AG20443 (cell line): ENCODE measurements at regions not wholly inside any gene's neighbourhood (a gene's known extent, or its start where the extent isn't known, plus 50 kb on each side); places are given as distances from the start of the nearest gene placed in this dataset.

Experiments used
- DNase-seq: peaks from one replicate; pipeline ENCODE4 v3.0.0; 2012; ENCODE audit warnings: low spot score, mixed read lengths

DNA sequence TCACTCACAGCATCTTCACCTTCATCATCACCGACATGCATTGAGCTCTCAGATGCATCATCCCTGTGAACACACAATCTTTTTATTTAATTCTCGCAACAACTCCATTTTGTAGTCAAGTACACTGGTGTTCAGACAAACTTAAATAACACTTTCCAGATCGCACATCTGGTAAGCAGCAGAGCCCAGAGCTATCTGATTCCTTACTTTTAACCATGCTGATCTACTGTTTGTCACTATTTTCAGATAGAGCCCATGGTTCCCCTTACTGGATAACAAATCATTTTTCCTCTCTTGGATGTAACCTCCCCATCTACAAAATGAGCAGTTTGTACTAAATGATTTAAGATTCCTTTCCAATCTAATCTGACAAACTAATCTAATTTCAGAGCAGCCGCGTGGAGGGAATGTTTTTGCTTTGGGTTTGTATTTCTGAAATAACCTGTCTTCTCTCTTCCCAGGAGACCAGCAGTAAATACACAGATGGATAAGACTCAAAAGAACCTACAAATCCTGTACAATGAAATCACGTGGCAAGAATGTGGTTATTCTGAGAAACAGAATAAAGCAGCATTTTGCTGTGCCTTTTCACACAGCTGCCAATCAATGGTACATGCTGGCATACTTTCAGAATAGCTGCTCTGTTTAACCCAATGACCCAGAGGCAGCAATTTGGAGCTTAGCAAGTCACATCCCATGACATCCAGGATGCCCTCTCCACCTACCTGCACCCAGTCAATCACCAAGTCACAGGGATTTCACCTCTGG lies 72.9 kb upstream of the CCL2 start:
- no peak for DNase-seq

DNA sequence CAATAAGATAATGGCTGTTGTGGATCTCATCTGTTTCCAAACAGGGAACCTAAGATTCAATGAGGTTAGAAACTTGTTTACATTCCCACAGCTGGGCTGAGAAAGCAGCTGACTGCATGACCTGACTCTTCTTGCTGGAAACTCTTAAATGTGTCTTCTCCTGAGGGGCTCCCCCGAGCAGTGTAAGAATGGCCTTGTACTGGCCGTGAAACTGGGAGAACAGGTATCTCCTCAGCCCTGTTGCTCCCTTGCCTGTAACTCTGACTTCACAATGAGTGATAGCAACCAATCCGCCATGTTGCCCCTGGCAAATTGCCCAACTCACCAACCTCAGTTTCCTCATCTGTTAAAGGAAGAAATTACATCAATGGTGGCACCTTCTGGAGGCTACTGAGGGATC lies 59.1 kb upstream of the CCL2 start:
- no peak for DNase-seq

DNA sequence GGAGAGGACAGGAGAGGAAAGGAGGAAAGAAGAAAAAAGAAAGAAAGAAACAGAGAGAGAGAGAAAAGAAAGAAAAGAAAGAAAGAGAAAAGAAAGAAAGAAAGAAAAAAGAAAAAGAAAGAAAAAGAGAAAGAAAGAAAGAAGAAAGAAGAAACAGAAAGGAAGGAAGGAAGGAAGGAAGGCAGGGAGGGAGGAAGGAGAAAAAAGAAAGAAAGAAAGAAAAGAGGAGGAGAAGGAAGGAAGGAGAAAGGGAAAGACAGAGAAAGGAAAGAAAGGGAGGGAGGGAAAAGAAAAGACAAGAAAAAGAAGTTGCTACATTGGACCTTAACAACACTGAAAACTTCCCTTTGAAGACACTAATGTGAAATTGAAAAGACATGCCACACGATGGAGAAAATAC lies 56.6 kb upstream of the CCL2 start:
- no peak for DNase-seq

DNA sequence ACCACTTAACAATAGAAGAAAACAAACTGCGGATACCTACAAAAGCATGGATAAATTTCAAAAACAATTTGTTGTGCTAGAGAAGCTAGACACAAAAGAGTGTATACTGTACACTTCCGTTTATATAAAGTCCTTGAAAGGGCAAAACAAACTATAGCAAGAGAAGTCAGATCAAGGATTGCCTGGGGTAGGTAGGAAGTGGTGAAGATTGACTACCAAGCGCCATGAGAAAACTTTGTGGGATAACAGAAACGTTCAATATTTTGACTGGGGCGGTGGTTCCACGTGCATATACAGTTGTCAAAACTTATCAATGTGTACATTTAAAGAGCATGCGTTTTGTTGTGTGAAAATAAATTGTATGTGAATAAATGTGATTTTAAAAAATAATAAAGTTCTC lies 55.6 kb upstream of the CCL2 start:
- no peak for DNase-seq

DNA sequence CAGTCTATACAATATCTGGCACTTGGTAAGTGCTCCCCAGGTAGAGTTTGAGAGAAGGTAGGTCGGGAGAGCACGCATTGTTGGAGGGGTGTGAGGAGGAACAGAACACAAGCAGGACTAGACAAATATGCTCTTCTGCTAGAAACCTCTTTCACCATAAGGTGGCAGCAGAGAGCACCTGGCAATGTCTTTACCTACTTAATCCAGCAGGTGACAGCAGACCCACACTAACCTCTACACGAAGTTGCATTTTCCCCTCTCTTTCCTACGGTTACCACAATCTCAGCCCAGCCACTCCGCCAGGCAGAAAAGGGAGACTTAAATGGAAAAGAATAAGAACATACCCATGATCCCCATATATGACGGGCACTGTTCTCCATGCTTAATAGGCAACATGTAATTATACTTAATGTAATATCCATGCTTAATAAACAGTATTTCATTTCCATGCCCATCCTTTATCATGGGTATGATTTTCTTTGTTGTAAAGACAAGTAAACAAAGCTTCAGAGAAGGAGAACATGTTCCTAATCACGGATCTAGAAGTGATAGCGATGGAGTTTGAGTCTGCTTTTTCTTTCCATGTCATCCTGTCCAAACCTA lies 55.1 kb upstream of the CCL2 start:
- DNase-seq = peak; percentile 86

DNA sequence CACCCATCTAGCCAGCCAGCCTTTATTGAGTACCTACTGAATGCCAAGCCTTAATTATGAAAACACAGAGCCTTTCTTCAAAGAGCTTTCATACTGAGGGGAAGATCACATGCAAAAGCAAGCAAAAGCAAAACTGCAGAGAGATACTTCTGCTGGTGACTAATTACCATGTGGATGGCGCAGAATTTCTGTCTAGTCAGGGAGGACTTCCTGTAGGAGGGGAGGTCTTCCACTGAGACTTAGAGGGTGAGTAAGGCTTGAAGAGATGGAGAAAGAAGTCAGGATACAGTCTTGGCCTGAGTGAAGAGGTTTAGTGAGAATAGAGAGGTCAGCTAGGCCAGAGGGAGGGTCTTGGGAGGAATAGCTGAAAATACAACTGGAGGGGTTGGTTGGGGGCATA lies 53.9 kb upstream of the CCL2 start:
- no peak for DNase-seq

DNA sequence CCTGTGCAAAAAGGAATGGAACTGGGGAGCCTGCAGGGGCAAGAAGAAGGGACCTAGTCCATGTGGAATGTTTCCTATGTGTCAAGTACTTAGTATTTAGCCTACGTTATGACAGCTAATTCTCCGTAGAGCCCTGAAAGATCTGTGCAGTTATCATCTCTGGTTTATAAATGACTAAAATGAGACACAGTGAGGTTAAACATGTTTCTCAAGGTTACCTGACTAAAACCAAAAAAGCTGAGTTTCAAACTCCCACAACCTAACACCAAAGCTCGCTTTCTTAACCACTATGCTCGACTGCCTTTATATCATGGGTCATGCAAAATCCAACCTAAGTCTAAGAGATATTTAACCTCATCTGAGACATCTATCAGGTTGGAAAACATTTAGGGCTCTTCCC lies 53.3 kb upstream of the CCL2 start:
- DNase-seq = no peak

DNA sequence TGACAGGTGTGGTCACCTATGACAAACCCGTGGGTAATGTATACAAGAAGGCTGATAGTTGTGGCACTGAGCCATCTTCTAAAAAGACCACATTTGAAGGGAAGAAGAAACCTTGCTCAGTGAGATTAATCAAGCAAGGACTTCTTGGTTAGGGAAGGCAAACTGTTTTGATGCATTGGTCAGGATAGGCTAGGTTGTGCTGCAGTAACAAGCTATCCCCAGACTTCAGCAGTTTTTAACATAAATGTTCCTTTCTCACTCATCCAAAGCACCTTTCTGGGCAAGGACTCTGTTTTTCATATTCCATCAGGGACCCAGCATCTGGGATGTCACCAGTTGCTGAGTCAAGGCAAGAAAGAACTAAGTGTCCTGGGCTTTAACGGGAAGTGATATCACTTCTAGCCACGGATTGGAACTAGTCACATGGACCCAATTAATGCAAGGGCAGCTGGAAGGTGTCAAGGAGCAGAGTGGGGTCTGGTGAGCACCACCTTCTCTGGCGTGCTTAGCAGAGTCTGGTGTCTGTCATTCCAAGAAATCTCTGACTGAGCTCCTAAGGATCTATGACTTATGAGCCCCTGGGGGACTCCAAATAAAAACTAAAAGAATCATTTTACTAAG lies 52.0 kb upstream of the CCL2 start:
- DNase-seq = no peak

DNA sequence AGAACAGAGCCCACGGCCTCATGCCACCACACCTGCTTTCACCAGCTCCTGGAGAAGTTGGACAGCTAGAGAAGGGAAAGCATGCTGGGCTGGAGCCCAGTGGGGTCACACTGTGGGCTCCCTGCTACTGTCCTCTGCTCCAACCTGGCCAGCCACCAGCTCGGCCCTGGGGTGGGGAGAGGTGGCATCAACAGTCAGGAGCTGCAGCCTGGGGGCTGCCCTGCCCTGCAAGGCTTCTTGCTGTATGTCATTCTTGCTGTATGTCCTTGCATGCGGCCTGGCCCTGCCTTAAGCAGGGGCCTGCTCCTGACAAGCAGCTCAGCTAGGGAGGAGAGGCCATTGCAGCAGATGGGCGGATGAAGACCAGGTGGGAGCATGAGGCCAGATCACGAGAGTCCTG lies 50.7 kb upstream of the CCL2 start:
- no peak for DNase-seq
